C4-2B (cell line): ENCODE measurements at regions not wholly inside any gene's neighbourhood (a gene's known extent, or its start where the extent isn't known, plus 50 kb on each side); places are given as distances from the start of the nearest gene placed in this dataset.

Source experiments
- H3K27ac ChIP-seq: fragments of 450-650 bp; 2 replicates; pipeline ENCODE4 v1.5.1; 2017
- ZFX ChIP-seq: fragments of 450-650 bp; IDR thresholded peaks from 2 replicates; pipeline ENCODE4 v1.6.1; 2017
- TF ChIP-seq, protein P1 (sequence below): fragments of 450-650 bp; conservative IDR thresholded peaks from 2 replicates; pipeline ENCODE4 v1.5.1; 2017; ENCODE audit warnings: mild to moderate bottlenecking

DNA sequence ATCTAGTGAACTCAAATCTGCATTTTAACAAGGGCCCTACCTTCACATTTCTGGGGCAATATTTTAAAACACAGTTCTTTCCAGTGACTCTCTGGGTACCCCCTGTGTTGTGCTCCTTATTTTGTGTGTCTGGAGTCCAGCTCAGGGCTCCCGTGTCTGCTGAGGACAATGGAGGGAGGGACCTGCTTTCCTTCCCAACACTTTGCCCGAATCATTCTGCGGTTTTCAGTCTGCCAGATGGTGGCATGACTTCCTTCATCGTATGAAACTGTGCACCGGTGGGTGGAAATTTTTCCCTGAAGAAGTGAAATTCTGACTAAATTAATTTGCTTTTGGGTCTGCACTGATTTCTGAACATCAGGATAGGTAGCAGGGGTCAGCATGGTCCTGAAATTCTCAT is 153.6 kb upstream of the CD180 start:
- no peak overlapping the region for H3K27ac ChIP-seq
- TF ChIP-seq, protein P1, sequence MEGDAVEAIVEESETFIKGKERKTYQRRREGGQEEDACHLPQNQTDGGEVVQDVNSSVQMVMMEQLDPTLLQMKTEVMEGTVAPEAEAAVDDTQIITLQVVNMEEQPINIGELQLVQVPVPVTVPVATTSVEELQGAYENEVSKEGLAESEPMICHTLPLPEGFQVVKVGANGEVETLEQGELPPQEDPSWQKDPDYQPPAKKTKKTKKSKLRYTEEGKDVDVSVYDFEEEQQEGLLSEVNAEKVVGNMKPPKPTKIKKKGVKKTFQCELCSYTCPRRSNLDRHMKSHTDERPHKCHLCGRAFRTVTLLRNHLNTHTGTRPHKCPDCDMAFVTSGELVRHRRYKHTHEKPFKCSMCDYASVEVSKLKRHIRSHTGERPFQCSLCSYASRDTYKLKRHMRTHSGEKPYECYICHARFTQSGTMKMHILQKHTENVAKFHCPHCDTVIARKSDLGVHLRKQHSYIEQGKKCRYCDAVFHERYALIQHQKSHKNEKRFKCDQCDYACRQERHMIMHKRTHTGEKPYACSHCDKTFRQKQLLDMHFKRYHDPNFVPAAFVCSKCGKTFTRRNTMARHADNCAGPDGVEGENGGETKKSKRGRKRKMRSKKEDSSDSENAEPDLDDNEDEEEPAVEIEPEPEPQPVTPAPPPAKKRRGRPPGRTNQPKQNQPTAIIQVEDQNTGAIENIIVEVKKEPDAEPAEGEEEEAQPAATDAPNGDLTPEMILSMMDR: no peak
- no peak for TF ChIP-seq ZFX

- H3K27ac ChIP-seq: no peak overlapping the region
- TF ChIP-seq ZFX: no peak
- TF ChIP-seq, protein P1: no peak
These were observed 151.2 kb upstream of the CD180 start for GRCh38 chr5:67347821-67348220.

DNA sequence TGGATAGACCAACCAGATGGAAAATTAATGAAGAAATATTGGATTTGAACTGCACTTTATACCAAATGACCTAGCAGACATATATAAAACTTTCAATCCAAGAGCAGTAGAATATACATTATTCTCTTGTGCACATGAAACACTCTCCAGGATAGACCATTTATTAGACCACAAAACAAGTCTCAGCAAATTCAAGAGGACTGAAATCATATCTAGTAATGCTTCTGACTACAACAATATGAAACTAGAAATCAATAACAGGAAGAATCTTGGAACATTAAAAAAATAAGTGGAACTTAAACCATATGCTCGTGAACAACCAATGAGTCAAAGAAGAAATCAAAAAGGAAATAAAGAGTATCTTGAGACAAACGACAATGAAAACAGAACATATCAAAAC is 150.0 kb upstream of the CD180 start:
- H3K27ac ChIP-seq: no peak overlapping the region
- no peak for TF ChIP-seq ZFX
- TF ChIP-seq, protein P1: no peak

GRCh38 chr5:67344870-67345269 is 148.3 kb upstream of the CD180 start:
- TF ChIP-seq, protein P1: no peak
- TF ChIP-seq ZFX: no peak
- H3K27ac ChIP-seq: no peak overlapping the region

DNA sequence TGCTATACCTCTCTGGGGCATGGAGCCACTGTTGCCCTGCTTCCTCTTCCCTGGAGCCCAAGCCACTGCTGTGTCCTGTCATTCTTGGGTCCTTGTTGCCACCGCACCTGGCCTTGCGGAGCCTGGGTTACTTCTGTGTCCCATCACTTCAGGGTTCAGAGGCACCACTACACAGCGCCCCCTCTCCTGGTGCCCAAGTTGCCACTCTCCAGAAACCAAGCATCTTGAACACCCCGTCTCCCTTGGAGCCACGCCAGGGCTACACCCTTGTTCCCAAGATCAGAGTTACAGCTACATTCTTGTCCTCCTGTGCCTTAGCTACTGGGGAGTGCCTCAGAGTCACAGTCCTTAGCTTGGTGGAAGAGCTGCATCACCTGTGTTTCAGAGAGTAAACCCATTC is 147.2 kb upstream of the CD180 start:
- no peak overlapping the region for H3K27ac ChIP-seq
- TF ChIP-seq, protein P1: no peak
- no peak for TF ChIP-seq ZFX

DNA sequence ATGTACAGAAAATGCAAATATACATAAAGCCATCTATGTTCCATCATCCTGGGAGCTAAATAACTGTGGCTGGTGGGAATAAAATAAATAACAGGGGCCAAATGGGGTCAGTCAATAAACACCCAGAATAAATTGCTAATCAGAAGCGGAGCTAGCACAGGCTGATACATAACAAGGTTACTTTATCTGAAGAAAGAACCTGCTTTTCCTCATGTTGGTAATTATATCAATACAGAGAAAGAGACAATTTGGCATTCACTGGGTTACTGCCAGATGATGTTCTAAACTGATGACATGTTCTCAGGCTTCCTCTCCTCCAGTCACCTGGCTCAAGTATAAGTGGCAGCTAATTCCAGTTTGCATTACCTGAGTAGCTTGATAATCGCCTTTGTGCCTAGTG is 144.9 kb upstream of the CD180 start:
- TF ChIP-seq ZFX: no peak
- TF ChIP-seq, protein P1: no peak

DNA sequence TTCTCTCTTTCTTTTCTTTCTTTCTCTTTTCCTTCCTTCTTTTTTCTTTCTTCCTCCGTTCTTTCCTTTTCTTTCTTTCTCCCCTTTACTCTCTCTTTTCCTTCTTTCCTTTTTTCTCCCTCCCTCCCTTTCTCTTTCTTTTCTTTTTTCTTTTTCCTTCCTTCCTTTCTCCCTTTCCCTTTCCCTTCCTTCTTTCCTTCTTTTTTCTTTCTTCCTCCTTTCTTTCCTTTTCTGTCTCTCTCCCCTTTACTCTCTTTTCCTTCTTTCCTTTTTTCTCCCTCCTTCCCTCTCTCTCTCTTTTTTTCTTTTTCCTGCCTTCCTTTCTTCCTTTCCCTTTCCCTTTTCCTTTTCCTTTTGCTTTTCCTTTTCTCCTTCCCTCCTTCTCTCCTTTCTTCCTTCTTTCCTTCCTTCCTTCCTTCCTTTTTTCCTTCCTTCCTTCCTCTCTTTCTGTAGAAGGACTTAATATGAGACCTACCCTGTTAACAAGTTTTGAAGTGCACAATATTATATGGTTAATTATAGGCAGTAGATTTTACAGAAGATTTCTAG is 142.7 kb upstream of the CD180 start:
- H3K27ac ChIP-seq: no peak overlapping the region
- TF ChIP-seq, protein P1: no peak
- no peak for TF ChIP-seq ZFX

More for the DNA sequence above, 144.9 kb upstream of the CD180 start:
- no peak overlapping the region for H3K27ac ChIP-seq
